HG02870 (cell line): ENCODE measurements at regions not wholly inside any gene's neighbourhood (a gene's known extent, or its start where the extent isn't known, plus 50 kb on each side); places are given as distances from the start of the nearest gene placed in this dataset.

Experiments
- ATAC-seq: cut with Tn5 transposase; IDR thresholded peaks from one replicate; pipeline ENCODE4 v1.9.1; 2021; ENCODE audit warnings: mild to moderate bottlenecking, moderate library complexity; ENCODE audit not compliant: unreplicated experiment

- no peak for ATAC-seq
These were observed 737.8 kb upstream of the CXADR start for GRCh38 chr21:16775076-16775475.

DNA sequence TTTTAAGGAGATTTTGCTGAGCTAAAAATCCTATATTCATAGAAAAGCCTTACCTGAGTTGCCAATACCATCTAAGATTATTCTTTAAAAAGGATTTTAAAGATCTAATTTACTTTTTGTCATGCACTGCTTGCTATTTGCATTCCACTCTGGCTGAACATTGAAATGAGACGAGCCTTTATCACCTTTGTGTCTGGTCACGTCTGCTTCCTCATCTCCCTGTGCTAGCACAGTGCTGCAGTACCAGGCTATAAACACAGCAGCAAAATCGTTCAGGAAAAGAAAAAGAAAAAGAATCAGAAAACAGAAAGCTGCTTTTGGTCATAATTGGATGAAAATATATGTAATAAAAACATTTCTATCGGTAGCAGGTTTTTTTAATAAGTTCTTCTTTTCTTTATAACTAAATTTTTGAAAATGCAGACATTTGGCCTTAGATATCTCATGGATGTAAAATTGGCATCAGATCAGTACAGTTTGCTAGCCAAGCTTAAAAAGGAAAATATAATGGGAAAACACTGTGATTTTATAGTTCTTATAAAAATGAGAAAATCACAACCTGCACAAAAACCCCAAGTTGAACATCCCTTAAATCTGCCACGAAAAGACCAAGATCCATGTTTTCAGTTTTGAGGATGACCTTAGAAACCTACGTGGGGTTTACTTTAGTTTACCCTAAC lies 735.7 kb upstream of the CXADR start:
- no peak for ATAC-seq

GRCh38 chr21:16788584-16788983 lies 724.3 kb upstream of the CXADR start:
- ATAC-seq, result no peak

DNA sequence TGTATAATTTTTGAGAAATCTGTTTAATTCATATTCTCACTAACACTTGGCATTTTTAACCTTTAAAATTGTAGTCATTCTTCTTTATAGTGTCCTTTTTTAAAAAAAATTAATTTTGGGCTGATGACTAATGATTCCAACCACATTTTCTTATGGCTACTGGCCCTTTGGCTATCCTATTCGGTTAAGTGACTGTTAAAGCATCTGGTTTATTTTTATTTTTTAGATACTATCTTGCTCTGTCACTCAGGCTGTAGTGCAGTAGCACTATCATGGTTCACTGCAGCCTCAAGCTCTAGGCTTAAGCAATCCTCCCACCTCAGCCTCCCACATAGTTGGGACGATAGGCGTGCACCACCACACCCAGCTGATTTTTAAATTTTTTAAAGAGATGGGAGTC lies 723.2 kb upstream of the CXADR start:
- ATAC-seq, result no peak

GRCh38 chr21:16792101-16792500 lies 720.7 kb upstream of the CXADR start:
- ATAC-seq, result no peak

DNA sequence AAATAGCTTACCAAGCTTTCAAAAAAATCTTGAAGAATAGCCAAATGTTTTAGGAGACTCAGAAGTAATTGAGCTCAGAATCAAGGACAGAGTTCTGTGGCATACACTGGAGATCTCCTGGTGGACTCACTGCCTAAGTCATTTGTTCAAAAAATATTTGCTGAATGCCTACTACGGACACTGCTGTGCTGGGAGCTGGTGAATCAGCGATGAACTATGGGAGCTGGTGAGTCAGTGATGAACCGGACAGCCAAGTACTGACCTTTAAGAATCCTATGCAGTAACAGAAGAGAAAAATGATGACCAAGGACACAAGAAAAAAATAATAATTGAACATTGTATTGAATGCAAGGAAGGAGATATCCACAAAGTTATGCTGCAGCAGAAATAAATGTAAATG lies 717.9 kb upstream of the CXADR start:
- no peak for ATAC-seq

- no peak for ATAC-seq
These were observed 716.1 kb upstream of the CXADR start for GRCh38 chr21:16796776-16797175.

- ATAC-seq, result no peak
These were observed 715.3 kb upstream of the CXADR start for GRCh38 chr21:16797540-16797939.

DNA sequence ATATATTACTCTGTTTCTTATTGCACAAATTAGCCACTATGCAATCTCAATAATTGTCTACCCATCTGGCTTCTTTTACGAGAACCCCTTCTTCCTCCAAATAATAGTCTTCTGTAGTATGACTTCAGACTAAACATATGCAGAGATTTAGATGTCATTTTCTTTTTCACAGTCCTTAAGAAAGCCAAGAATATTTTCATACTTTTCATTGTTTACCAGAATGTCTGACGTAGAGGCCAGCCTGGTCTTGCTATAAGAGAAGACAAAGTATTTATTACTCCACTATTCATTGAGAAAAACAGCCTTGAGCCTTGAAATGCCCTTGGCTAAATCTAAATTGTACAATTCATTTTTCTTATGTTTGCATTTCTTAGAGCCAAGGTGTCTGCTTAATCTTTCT lies 714.9 kb upstream of the CXADR start:
- no peak for ATAC-seq

DNA sequence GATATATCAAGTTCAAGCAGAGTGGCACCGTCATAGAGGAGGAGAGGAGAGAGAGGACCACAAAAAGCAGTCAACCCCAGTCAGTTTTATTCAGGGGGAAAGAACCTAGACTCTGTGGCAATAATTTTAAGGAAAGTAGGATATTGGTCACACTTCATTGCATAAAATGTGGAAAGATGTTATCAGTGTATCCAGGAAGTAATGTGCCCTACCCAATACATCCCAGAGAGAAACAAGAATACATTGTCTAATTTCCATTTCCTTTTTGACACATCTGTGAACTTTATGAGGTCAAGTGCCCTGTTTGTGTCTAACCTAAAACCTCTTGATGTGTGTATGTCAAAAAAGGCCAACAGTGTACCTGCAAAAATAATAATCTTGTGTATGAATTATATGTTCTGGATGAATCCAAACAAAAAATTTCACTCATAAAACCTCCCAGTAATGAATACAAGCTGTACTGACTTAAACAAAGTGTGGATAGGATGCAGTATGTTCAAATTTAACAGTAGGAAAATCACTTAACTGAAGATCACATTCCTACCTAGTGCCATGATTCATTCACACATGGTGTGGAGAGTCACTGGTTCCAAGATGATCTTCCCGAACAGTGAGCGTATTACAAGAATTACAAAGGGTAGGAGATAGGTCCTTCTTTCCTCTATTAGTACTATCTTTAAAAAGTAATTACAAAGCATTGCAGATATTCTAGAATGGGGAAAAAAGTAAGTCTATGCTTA lies 712.1 kb upstream of the CXADR start:
- ATAC-seq, result no peak

GRCh38 chr21:16811011-16811410 lies 701.8 kb upstream of the CXADR start:
- no peak for ATAC-seq

- no peak for ATAC-seq
These were observed 700.9 kb upstream of the CXADR start for GRCh38 chr21:16811970-16812369.

GRCh38 chr21:16815243-16815642 lies 697.6 kb upstream of the CXADR start:
- no peak for ATAC-seq

- no peak for ATAC-seq
These were observed 691.3 kb upstream of the CXADR start for GRCh38 chr21:16821588-16821987.

- no peak for ATAC-seq
These were observed 683.3 kb upstream of the CXADR start for GRCh38 chr21:16829532-16829931.

GRCh38 chr21:16832791-16833190 lies 680.1 kb upstream of the CXADR start:
- no peak for ATAC-seq

DNA sequence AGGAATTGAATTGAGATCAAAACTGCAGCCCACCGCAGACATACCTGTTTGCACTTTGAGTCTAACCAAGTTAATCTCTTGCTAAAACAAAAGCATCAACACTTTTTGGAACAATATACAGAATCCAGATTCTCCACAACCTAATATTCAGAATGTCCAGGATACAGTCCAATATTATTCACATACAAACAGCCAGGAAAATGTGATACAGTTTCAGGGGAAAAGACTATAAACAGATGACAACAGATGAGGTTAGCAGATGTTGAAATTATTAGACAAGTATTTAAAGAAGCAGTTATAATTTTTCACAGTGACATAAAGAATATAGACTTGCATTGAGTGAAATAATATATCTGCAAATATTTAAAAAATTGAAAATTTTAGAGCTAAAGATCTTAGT lies 678.1 kb upstream of the CXADR start:
- ATAC-seq, result no peak

DNA sequence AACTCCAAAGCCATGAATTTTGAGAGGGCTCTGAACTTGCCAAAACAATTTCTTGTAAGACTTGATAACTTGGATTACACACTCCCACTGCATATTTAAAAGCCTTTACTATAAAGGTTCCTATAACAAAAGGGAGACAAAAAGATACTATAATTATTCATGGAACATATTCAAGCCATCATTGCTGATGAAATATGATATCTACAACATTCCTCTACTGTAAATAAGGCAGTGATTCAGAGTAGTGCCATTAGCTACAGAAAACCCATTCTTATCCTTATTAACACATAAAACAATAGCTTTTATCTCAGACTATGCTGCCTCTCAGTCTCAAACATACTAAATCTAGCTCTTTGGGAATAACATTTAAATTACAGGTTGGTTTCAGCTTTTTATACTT lies 675.5 kb upstream of the CXADR start:
- ATAC-seq, result no peak

- no peak for ATAC-seq
These were observed 675.1 kb upstream of the CXADR start for GRCh38 chr21:16837721-16838120.

DNA sequence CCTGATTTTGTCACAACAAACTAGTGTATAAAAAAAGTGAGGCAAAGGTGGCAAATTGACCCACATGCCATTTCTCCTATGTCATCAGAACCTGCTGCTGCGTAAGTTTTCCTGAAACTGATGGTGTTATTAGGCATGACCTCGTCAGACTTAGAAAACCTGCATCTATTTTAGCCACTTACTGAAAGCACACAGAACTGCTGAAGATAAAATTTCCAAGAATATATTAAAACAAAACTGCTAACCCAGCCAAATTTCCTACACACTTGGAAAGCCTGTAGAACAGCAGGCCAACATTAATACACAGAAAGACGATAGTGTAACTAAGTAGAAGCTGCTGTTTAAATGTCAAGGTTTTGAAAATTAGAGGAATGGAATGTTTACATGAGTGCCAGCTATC lies 674.5 kb upstream of the CXADR start:
- ATAC-seq, result no peak

GRCh38 chr21:16840538-16840937 lies 672.3 kb upstream of the CXADR start:
- no peak for ATAC-seq

DNA sequence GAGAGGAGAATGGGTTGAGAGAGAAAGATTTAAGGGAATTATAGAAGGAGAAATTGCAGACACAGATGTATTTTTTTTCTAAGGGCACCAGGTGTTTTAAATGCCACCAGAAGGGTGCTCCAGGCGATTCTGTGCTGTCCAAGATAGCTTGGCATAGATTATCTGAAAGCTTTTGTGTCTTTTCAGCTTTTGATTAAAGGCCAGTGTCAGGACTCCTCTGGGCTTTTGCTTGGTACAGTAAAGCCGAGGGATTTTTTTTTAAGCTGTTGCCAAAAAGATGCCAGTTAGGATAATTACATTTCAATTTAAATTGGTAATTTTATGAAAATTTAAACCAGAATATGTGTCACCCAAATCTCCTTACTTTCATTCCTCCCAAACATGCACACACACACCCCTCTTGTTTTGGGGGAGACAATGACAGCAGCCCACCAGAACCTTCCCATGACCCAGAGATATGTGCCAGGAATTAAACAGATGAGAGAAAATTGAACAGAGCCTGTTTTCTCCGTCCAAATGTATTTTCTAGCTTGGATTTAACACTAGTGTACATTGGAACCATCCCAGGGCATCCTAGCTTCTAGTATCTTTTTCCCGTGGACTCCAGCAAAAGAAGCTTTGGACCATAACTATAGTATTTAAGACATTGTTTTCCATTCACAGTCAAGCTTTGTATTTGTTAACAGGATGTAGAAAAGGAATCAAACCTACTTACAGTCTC lies 670.7 kb upstream of the CXADR start:
- ATAC-seq, result no peak
